Thyroid gland (tissue), 4 donors: ENCODE measurements at regions not wholly inside any gene's neighbourhood (a gene's known extent, or its start where the extent isn't known, plus 50 kb on each side); places are given as distances from the start of the nearest gene placed in this dataset.

ENCODE experiments used
- CTCF ChIP-seq, 6 experiments: fragments of 200-600 bp in 3 of 6; fragments of 450-650 bp in 3 of 6; sonication (generic) in 3 of 6; IDR thresholded peaks; one replicate each; pipeline ENCODE4 v1.5.1; 2016 to 2019; ENCODE audit warnings: antibody characterized with exemption in 6 of 6, mild to moderate bottlenecking in 2 of 6, inconsistent platforms in 1 of 6, moderate library complexity in 1 of 6
- POLR2A ChIP-seq, 2 donors: fragments of 450-650 bp; IDR thresholded peaks; one replicate each; pipeline ENCODE4 v1.6.1; 2017; ENCODE audit warnings: antibody characterized with exemption in 2 of 2, mild to moderate bottlenecking in 2 of 2, moderate library complexity in 1 of 2

- no peak for TF ChIP-seq POLR2A (IDR thresholded peaks at IDR 0.05)
- no peak for TF ChIP-seq CTCF (IDR thresholded peaks at IDR 0.05)
Measured at GRCh38 chrX:138255373-138255772, 456.1 kb downstream of the FGF13 start.
